GM23338 (cell line): ENCODE measurements at regions not wholly inside any gene's neighbourhood (a gene's known extent, or its start where the extent isn't known, plus 50 kb on each side); places are given as distances from the start of the nearest gene placed in this dataset.

ENCODE experiments used
- ATAC-seq: fragments of 200-7000 bp; cut with Tn5 transposase; 3 replicates; pipeline ENCODE4 v1.9.1; 2020
- DNase-seq: peaks from one replicate; pipeline ENCODE4 v3.0.0-alpha.2; 2015; ENCODE audit warnings: low spot score
- H2AFZ ChIP-seq: fragments of 200-600 bp; sonication (generic); 2 replicates; pipeline ENCODE4 v1.8.0; 2016; ENCODE audit warnings: antibody characterized with exemption, mild to moderate bottlenecking, moderate library complexity
- H3F3A ChIP-seq: fragments of 200-600 bp; sonication (generic); replicated peaks from 2 replicates; pipeline ENCODE4 v1.8.0; 2017; ENCODE audit warnings: antibody characterized with exemption, mixed run types, low read depth
- H3K27ac ChIP-seq: fragments of 200-600 bp; sonication (generic); 2 replicates; pipeline ENCODE4 v1.6.1; 2016; ENCODE audit warnings: low read depth
- H3K27me3 ChIP-seq: fragments of 200-600 bp; sonication (generic); 2 replicates; pipeline ENCODE4 v1.8.0; 2016; ENCODE audit warnings: mild to moderate bottlenecking, mixed run types, moderate library complexity; ENCODE audit not compliant: insufficient read depth
- H3K36me3 ChIP-seq: fragments of 200-600 bp; sonication (generic); 2 replicates; pipeline ENCODE4 v1.8.0; 2016; ENCODE audit warnings: mild to moderate bottlenecking; ENCODE audit not compliant: insufficient read depth
- H3K4me1 ChIP-seq: fragments of 200-600 bp; sonication (generic); 2 replicates; pipeline ENCODE4 v1.8.0; 2016; ENCODE audit warnings: mild to moderate bottlenecking, moderate library complexity; ENCODE audit not compliant: insufficient read depth
- H3K4me2 ChIP-seq: fragments of 200-600 bp; sonication (generic); 2 replicates; pipeline ENCODE4 v1.7.1; 2017; ENCODE audit warnings: mixed run types
- H3K4me3 ChIP-seq: fragments of 200-600 bp; sonication (generic); 2 replicates; pipeline ENCODE4 v1.6.1; 2016; ENCODE audit warnings: mixed run types
- H3K79me2 ChIP-seq: fragments of 200-600 bp; sonication (generic); replicated peaks from 2 replicates; pipeline ENCODE4 v1.8.0; 2017; ENCODE audit warnings: mild to moderate bottlenecking; ENCODE audit not compliant: insufficient read depth
- H3K9me2 ChIP-seq: fragments of 200-600 bp; sonication (generic); 2 replicates; pipeline ENCODE4 v1.8.0; 2017; ENCODE audit not compliant: insufficient read depth
- H4K20me1 ChIP-seq: fragments of 200-600 bp; sonication (generic); replicated peaks from 2 replicates; pipeline ENCODE4 v1.8.0; 2017; ENCODE audit warnings: mild to moderate bottlenecking; ENCODE audit not compliant: insufficient read depth
- H3K27ac Mint-ChIP-seq: 2 replicates; pipeline ENCODE4 v1.8.0; 2020; ENCODE audit warnings: inconsistent platforms, mild to moderate bottlenecking, moderate library complexity, mixed read lengths
- H3K27me3 Mint-ChIP-seq: 3 replicates; pipeline ENCODE4 v1.8.0; 2022; ENCODE audit warnings: low read depth, mild to moderate bottlenecking, moderate library complexity, mixed read lengths, inconsistent platforms; ENCODE audit not compliant: insufficient read depth, poor library complexity
- H3K36me3 Mint-ChIP-seq: 3 replicates; pipeline ENCODE4 v1.8.0; 2021; ENCODE audit warnings: low read depth, mild to moderate bottlenecking, inconsistent platforms, moderate library complexity, mixed read lengths
- H3K4me1 Mint-ChIP-seq: 3 replicates; pipeline ENCODE4 v1.8.0; 2020; ENCODE audit warnings: mild to moderate bottlenecking, inconsistent platforms, mixed read lengths
- H3K4me3 Mint-ChIP-seq: 3 replicates; pipeline ENCODE4 v1.8.0; 2021; ENCODE audit warnings: moderate library complexity, mild to moderate bottlenecking, inconsistent platforms, mixed read lengths
- H3K9me3 Mint-ChIP-seq: 3 replicates; pipeline ENCODE4 v1.8.0; 2020; ENCODE audit warnings: moderate library complexity, mild to moderate bottlenecking, inconsistent platforms, mixed read lengths
- CTCF ChIP-seq, 2 experiments: fragments of 200-600 bp in 1 of 2; sonication (generic) in 1 of 2; conservative IDR thresholded peaks; 2 replicates each; pipeline versions ENCODE4 v1.5.1 to v1.6.1; 2016 to 2017; ENCODE audit warnings: antibody characterized with exemption in 2 of 2, low read depth in 2 of 2, mild to moderate bottlenecking in 2 of 2, moderate library complexity in 1 of 2
- ETS1 ChIP-seq: IDR thresholded peaks from 2 replicates; pipeline ENCODE4 v1.6.1; 2016; ENCODE audit warnings: antibody characterized with exemption
- EZH2 ChIP-seq: fragments of 200-600 bp; sonication (generic); IDR thresholded peaks from one replicate; pipeline ENCODE4 v1.8.0; 2017; ENCODE audit warnings: antibody characterized with exemption, mild to moderate bottlenecking, low read depth; ENCODE audit not compliant: unreplicated experiment
- EZH2phosphoT487 ChIP-seq: fragments of 200-600 bp; sonication (generic); IDR thresholded peaks from one replicate; pipeline ENCODE4 v1.8.1; 2018; ENCODE audit warnings: antibody characterized with exemption; ENCODE audit not compliant: unreplicated experiment
- POLR2AphosphoS5 ChIP-seq: IDR thresholded peaks from 2 replicates; pipeline ENCODE4 v1.6.1; 2016; ENCODE audit warnings: antibody characterized with exemption, low read depth
- REST ChIP-seq: IDR thresholded peaks from one replicate; pipeline ENCODE4 v1.6.1; 2018; ENCODE audit warnings: antibody characterized with exemption; ENCODE audit not compliant: unreplicated experiment
- ZNF331 ChIP-seq: fragments of 250-450 bp; sonication (Bioruptor Pico); IDR thresholded peaks from 2 replicates; pipeline ENCODE4 v1.5.0; 2020; ENCODE audit warnings: low read depth, mild to moderate bottlenecking, moderate library complexity

- no peak for TF ChIP-seq REST
- TF ChIP-seq ZNF331 = no peak
- TF ChIP-seq EZH2 = no peak
These were observed 898.9 kb downstream of the OTOL1 start (continued) for GRCh38 chr3:162395496-162395895.

- H3K36me3 Mint-ChIP-seq = peaks cover 10% of the 10 kb centered on the region; the same call in 2 of the 3 replicates
- H3F3A ChIP-seq = no peaks in the 10 kb centered on the region
- no peaks in the 10 kb centered on the region for H3K79me2 ChIP-seq
- H3K4me3 Mint-ChIP-seq = no peak overlapping the region
- no peaks in the 10 kb centered on the region for H3K27me3 Mint-ChIP-seq
- no peaks in the 10 kb centered on the region for H3K4me1 Mint-ChIP-seq
- H3K27ac ChIP-seq = no peak overlapping the region
- no peak overlapping the region for H3K27ac Mint-ChIP-seq
- H4K20me1 ChIP-seq = no peaks in the 10 kb centered on the region
- H3K4me2 ChIP-seq = no peak overlapping the region
- H3K9me3 Mint-ChIP-seq = peaks cover 6% of the 10 kb centered on the region; the same call in 1 of the 3 replicates
- no peak for ATAC-seq
- H3K4me3 ChIP-seq = no peak overlapping the region
- no peak overlapping the region for H2AFZ ChIP-seq
- no peaks in the 10 kb centered on the region for H3K27me3 ChIP-seq
- no peaks in the 10 kb centered on the region for H3K4me1 ChIP-seq
- TF ChIP-seq CTCF (conservative IDR thresholded peaks at IDR 0.05; ENCODE audit: low read depth in 2 of 2) (no peak), EZH2phosphoT487 (no peak), EZH2 (no peak), POLR2AphosphoS5 (no peak), REST (no peak), ETS1 (no peak)
- 0 out of 2 replicates have a peak, but pooled peaks cover 3% of the 10 kb centered on the region for H3K9me2 ChIP-seq
- no peak for DNase-seq
- H3K36me3 ChIP-seq = no peaks in the 10 kb centered on the region
These were observed 901.9 kb downstream of the OTOL1 start for GRCh38 chr3:162398554-162398953.
